UCSD-AML1 (cell line): ENCODE measurements at regions not wholly inside any gene's neighbourhood (a gene's known extent, or its start where the extent isn't known, plus 50 kb on each side); places are given as distances from the start of the nearest gene placed in this dataset.
"Not testable (repeated sequence)": the region's sequence is repeated elsewhere in the genome, so short reads cannot be mapped to it uniquely, and the experiment has no call there.

Source experiments
- DNase-seq: peaks from one replicate; lab custom pipeline; 2025; ENCODE audit not compliant: unreplicated experiment; lab: John Stamatoyannopoulos, UW

DNA sequence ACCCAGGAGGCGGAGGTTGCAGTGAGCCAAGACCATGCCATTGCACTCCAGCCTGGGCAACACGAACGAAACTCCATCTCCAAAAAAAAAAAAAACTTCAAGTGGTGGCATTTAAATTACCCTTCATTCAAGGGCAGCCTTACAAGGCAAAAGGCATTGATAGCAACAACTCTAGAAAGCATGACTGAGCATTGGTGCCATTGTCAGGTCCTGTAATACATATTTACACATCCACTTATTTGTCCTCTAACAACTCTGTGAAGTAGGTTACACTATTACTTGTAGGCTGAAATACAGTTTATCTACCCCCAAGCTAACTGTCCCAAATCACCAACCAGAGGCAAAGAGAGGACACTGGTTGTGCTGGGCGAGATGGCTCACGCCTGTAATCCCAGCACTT, 52.7 kb upstream of the LARP1 start:
- DNase-seq, result no peak

DNA sequence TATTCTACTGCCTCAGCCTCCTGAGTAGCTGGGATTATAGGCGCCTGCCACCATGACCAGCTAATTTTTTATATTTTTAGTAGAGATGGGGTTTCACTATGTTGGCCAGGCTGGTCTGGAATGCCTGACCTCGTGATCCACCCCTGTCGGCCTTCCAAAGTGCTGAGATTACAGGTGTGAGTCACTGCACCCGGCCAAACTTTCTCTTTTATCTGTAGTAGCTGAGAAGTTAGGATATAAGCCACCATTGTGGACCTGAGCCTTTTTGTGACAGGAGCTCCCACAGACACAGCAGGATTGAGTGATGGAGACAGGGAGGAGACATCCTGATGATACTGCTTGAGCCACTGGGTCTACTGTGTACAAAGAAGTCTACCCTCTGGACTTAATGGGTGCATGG, 53.5 kb upstream of the LARP1 start:
- DNase-seq, result not testable (repeated sequence)

DNA sequence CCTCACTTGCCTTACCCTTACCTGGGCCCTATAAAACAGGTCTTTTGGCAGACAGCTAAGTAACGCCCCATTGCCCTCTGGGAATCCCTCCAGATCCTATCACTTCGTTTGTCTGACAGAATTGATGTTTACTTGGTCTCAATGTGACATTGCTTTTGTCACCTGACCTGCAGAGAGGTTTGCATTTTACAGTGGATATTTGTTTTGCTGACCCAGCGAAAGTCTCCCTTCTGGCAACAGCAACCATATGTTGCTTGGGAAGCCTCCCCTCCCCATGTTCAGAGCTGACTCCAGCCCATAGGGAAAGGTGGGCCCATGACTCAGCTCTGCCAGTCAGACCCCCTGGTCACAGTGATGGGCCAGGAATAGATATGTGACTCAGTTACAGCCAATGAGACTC, 54.0 kb upstream of the LARP1 start:
- DNase-seq, result no peak

DNA sequence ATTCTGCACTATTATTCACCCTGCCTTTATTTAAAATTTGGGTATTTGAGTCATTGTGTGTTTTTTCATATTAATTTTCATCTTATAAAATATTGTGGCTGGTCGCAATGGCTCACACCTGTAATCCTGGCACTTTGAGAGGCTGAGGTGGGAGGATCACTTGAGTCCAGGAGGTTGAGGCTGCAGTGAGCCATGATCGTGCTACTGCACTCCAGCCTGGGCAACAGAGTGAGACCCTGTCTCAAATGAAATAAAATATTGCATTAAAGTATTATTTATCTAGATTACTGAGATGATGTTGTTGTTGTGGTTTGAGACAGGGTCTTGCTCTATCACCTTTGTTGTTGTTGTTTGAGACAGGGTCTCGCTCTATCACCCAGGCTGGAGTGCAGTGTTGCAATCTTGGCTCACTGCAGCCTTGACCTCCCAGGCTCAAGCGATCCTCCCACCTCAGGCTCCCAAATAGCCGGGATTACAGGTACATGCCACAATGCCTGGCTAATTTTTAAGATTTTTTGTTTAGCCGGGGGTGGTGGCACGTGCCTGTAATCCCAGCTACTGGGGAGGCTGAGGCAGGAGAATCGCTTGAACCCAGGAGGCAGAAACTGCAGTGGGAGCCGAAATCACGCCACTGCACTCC, 54.8 kb upstream of the LARP1 start:
- not testable (repeated sequence) for DNase-seq

DNA sequence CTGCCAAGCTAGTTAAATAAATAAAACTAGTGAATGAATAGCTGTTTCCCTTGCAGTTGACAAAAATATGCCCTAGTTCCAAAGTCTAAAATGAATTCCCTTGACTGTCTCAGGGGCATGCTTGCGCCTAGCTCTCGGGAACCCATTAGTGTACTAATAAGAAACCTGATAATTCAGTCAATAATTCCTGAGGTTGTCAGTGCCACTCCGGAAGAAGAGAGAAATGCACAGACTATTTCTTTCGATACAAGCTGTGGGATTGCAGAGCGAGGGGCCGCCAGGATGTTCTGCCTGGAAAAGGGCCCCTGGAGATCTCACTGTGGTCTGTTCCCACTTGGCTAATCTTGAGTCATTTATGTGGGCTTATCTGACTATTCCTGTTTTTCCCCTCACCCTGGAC, 56.4 kb upstream of the LARP1 start:
- DNase-seq, result no peak

DNA sequence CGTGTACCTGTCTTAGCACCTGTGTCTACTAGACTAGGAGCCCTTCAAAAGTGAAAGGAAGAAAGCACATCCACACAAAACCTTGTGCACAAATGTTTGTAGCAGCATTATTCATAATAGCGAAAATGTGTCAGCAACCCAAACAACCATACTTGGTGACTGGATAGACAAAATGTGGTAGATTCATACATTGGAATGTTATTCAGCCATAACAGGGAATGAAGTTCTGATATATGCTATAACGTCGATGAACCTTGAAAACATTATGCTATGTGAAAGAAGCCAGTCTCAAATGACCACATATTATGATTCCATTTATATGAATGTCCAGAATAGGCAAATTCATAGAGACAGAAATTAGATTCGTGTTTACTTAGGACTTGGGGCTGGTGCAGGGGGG, 57.8 kb upstream of the LARP1 start:
- DNase-seq, result no peak

DNA sequence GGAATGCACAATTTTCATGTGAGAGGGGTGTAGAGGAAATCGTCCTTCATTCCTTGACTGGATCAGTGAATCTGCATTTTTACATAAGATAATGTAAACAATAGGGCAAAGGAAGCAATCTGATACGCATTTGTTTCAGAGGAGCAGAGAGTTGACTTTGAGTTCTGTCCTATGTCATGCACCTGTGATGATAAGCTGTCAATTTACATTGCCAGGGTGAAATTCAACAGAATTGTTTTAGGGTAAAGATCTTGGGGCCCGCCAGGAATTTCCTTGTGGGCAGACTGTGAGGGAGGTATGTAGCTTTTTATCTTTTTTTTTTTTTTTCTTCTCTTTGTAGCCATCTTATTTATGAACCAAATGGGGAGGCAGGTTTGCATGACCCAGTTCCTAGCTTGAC, 58.3 kb upstream of the LARP1 start:
- no peak for DNase-seq

DNA sequence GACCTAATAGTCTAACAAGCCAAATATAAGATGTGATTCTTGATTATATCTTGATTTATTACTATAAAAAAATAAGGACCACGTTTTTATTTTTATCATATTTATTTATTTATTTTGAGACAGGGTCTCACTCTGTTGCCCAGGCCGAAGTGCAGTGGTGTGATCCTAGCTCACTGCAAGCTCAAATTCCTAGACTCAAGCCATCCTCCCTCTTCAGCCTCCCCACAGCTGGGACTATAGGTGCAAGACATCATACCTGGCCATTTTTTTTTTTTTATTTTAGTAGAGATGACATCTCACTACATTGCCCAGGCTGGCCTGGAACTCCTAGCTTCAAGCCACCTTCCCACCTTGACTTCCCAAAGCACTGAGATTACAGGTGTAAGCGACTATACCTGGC, 61.0 kb upstream of the LARP1 start:
- no peak for DNase-seq

DNA sequence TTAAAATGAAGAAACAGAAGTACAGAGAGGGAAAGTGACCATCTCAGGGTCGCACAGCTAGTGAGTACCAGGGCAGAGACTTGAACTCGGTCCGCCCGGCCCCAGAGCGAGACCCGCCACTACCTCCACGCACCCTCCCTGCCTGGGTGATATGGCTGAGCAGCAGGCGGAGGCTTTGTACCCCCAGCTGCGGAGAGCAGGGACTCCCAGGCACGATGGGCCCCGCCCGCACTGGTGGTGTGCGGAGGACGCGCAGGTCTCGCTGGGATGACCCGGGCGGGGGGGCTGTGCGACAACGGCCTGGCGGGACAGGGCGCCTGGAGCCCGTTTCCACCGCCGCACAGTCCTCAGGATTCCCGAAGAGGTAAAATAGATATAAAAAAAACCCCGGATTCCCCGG, 64.7 kb upstream of the LARP1 start:
- no peak for DNase-seq

DNA sequence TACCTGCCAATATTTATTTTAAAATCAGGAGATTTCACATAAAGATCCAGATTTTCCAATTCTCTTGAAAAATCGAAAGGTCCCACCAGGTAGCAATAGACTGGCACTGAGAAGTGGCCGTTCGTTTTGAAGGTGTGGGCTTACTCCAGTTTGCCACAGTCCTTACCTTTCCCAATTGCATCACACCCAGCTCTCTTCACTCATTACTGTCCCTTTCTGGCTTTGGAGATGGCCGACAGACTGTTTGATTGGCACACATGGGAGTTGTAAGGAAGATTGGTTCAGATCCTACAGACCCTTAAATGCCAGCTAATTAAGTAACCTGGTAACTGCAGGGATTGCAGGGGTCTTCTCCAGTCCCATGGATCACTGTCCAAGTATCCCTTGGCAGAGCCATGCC, 68.7 kb upstream of the LARP1 start:
- no peak for DNase-seq

DNA sequence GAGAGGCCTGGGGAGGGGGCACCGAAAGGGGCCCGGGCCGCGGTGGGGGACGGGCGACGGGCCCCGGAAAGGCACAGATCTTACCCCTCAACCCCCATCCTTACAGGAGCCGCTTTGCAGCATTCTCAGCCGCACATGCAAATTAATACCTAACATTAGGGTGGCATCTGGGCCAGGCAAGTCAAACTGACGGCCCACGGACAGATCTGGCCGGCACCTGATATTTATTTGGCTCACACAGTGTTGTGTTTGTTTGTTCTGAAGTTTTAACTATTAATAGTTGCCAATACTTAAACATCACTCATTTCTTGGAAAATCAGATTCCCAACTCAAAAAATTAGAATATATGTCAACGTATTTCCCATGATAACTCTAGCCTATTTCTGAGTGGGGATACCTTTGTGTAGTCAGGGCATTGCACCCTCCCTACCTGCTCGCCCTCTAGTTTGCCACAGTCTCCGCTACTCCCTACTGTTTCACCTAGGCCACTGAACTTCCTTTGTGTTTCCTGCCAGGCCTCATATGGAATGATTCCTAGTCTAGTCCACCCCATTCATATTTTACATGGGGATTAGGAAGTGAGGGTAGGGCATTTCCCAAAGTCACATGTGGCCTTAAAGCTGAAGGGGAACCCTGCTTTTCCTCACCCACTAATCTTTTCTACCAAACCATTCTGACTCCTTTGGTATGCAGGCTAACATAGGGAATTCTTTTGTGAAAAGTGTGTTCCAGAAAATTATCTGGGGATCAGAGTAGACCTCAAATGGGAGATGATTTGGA, 71.9 kb upstream of the LARP1 start:
- DNase-seq, result no peak

DNA sequence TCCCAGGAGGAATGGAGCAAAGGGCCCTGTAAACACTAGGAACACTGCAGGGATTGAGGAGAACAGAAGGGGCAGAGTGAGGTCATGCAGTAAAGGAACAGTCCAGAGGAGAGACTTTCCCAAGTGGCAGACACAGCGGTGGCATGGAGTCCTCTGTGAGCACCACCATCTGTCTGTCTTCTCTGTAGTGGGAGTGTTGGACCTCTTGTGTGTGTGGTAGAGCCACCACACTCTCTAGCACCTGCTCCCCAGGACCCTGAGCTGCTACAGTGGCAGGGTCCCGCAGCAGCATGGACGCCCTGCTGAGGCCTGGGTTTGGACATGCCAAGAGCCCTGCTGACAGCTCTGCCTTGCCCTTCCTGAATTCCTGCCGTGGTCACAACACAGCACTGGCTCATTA, 75.7 kb upstream of the LARP1 start:
- no peak for DNase-seq

DNA sequence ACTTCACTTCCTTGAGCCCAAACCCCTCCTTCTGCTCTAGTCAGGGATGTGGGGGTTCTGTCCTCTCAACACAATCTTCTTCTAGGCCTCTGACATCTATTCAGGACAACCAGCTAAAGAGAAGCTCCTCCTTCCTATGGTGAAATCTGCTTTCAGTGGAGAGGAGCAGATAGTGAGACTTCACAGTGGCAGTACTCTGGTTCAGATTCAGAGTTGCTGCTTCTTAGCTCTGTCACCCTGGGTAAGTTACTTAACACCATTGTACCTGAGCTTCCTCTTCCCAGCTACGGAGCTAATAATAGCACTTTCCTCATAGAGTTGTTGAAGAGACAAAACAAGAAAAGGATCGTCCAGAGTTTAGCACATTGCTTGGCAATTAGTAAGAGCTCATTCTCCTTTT, 77.3 kb upstream of the LARP1 start:
- no peak for DNase-seq

DNA sequence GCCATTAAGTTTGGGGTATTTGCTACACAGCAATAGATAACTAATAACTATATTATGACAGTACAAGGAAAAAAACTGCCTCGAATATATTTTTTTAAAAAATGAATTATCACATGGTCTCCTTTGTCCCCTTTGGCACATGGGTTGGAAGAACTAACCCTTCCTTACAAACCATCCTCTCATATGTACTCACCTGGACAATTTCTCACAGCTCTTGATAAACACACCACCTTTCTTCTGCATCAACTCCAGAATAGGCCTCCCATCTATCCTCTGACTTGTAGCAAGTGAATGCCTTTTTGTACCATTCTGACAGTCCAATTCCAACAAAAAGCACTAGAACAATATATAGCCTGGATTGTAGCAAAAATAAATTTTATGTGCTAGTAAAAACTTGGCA, 78.7 kb upstream of the LARP1 start:
- DNase-seq, result no peak

DNA sequence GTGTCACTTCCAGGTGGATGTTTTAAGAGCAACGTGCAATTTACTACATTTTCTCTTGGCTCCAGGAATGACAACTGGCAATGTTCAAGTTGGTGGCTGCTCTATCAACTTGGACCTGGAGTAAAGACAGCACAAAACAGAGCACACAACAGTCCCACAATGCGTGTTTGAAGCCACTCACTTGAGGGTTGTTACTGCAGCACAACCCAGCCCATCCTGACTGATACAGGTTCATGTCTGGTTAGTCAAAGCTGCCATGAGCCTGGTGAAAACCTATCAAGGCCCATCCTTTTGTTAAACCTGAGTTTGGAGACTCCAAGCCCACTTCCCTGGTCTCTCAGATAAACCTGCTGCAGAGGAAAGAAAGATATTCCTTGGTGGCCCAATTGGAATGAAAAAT, 81.1 kb upstream of the LARP1 start:
- DNase-seq, result no peak

DNA sequence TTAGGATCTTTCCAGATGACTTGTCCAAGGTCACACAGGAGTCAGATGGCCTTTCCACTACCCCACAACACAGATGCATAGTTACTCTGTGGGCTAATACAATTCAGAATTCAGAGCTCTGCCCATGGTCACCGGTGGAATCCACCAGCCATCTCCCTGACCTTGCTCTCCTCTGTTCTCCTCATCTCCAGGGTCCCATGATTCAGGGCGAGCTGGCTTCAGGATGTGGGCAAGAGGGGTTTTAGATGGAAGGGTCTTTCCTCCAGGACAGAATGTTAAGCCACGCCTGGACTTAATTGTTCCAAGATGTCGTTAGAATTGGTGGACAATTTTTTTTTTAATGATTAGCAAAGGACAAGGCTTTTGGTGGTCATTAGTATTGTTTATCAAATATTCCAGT, 81.7 kb upstream of the LARP1 start:
- DNase-seq, result no peak

DNA sequence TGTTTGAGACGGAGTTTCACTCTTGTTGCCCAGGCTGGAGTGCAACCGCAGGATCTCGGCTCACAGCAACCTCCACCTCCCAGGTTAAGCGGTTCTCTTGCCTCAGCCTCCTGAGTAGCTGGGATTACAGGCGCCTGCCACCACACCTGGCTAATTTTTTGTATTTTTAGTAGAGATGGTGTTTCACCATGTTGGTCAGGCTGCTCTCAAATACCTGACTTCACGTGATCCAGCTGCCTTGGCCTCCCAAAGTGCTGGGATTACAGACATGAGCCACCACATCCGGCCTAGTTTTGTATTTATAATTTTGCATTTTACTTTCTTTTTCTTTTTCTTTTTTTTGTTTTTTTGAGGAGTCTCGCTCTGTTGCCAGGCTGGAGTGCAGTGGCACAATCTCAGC, 85.3 kb upstream of the LARP1 start:
- DNase-seq, result not testable (repeated sequence)

DNA sequence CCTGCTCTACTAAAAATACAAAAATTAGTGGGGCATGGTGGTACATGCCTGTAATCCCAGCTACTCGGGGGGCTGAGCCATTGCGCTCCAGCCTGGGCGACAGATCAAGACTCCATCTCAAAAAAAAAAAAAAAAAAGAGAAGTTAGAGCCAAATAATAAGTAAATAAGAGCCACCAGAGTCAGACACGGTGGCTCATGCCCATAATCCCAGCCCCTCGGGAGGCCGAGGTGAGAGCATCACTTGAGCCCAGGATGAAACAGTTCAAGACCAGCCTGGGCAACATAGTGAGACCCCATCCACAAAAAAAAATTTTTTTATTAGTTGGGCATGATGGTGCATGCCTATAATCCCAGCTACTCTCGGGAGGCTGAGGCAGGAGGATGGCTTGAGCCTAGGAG, 85.8 kb upstream of the LARP1 start:
- no peak for DNase-seq

DNA sequence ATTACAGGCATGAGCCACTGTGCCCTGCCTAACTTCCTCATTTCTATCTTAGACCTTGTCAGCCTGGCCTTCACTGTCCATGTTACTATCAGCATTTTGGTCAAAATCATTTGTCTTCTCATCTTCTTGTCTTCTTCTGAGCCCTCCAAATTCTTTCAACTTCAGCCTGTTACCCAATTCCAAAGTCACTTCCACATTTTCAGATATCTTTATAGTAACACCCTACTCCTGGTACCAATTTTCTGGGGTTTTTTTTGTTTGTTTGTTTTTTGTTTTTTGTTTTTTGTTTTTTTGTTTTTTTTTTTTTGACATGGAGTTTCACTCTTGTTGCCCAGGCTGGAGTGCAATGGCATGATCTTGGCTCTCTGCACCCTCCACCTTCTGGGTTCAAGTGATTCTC, 90.3 kb upstream of the LARP1 start:
- DNase-seq, result no peak

DNA sequence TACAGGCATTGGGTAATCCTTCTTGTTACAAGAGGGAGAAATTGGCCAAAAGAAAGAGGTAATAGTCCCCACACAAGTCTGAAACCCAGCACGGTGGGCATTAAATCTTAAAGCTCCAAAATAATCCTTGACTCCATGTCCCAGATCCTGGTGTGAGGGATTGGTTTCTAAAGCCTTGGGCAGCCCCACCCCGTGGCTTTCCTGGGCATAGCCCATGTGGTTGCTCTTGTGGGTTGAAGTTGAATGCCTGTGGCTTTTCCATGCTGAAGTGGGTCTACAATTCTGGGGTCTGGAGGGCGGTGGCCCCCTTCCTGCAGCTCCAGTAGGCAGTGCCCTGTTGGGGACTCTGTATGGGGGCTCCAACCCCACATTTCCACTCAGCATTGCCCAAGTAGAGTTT, 91.8 kb upstream of the LARP1 start:
- DNase-seq, result no peak

DNA sequence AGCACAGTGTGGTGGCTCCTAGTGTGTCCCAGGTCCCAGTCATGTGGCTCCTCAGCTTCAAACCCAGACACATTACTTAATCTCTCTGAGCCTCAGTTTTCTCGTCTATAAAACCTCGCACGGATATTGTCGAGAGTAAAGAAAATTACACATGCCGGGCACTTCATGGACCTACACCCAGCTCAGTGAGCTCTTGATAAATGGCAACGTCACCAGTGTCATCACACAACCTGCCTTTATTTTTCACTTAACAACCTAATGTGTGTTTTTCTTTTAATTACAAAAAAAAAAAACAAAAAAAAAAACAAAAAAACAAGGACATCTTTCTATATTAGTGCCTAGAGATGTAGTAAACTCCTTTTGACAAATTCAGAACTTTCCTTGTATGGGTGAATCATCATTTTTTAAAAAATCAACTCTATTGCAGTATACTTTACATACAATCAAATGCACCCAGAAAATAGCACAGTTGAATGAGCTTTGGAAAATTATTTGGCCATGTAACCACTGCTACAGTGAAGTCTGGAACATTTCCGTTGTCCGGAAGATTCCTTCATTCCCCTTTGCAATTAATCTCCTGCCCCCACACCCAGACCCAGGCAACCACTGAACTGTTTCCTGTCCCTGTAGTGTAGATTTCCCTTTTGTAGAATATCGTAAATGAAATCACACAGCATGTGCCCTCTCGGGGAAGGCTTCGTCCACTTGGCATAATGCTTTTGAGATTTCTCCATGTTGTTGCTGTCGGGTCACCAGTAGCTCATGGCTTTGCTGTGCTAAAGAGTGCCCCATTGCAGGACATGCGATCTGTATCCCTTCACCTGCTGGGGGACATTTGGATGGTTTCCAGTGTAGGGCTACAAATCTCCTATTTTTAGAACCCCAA, 100.4 kb upstream of the LARP1 start:
- DNase-seq, result peak; percentile 55
